ENCODE measurements at regions not wholly inside any gene's neighbourhood (a gene's known extent, or its start where the extent isn't known, plus 50 kb on each side); places are given as distances from the start of the nearest gene placed in this dataset.
A peak's percentile ranks its signal among the peaks of the same experiment; 100 is the strongest.

GRCh38 chr13:44299152-44299943 is 74.3 kb upstream of the SERP2 start:
- DNase-seq, result no peak
- peaks cover 0 to 8% (median 5%) of the 10 kb centered on the region in 3 donors for H3K4me1 ChIP-seq (ENCODE audit: control insufficient read depth in 2 of 3, insufficient read depth in 2 of 3, low read depth in 1 of 3, low read length in 3 of 3)
- no peak for TF ChIP-seq CTCF (IDR thresholded peaks at IDR 0.05; ENCODE audit: borderline replicate concordance, extremely low read depth, insufficient read depth)
- intact Hi-C loops (cut with DNase I), result no loop called here
- H3K9ac ChIP-seq (ENCODE audit: low read length in 3 of 3), result no peak overlapping the region
- no peaks in the 10 kb centered on the region for H3K27me3 ChIP-seq (ENCODE audit: control insufficient read depth, insufficient read depth, low read length)
- no peaks in the 10 kb centered on the region for H3K9me3 ChIP-seq (ENCODE audit: control insufficient read depth in 2 of 3, insufficient read depth in 1 of 3, low read length in 3 of 3)
- FAIRE-seq, result no peak
- no peaks in the 10 kb centered on the region for H3K36me3 ChIP-seq (ENCODE audit: control insufficient read depth in 2 of 3, insufficient read depth in 3 of 3, low read length in 3 of 3)
- no peak overlapping the region for H3K27ac ChIP-seq (ENCODE audit: low read depth in 2 of 2, low read length in 2 of 2)
- no peak overlapping the region for H3K4me3 ChIP-seq (ENCODE audit: low read length in 3 of 3)

GRCh38 chr13:44300895-44301638 is 72.6 kb upstream of the SERP2 start:
- no peak for TF ChIP-seq CTCF (IDR thresholded peaks at IDR 0.05; ENCODE audit: borderline replicate concordance, extremely low read depth, insufficient read depth)
- FAIRE-seq (no peak), DNase-seq (peak in 3 of 5 donors; percentile 62 to 87 (median 82))
- H3K27ac ChIP-seq (ENCODE audit: low read depth in 2 of 2, low read length in 2 of 2), result peak overlapping the region; percentile 40 to 82
- H3K4me1 ChIP-seq (ENCODE audit: control insufficient read depth in 2 of 3, insufficient read depth in 2 of 3, low read depth in 1 of 3, low read length in 3 of 3), result peaks cover 5 to 8% (median 5%) of the 10 kb centered on the region in 3 donors
- H3K27me3 ChIP-seq (ENCODE audit: control insufficient read depth, insufficient read depth, low read length), result no peaks in the 10 kb centered on the region
- no peak overlapping the region for H3K9ac ChIP-seq (ENCODE audit: low read length in 3 of 3)
- H3K9me3 ChIP-seq (ENCODE audit: control insufficient read depth in 2 of 3, insufficient read depth in 1 of 3, low read length in 3 of 3), result no peaks in the 10 kb centered on the region
- H3K4me3 ChIP-seq (ENCODE audit: low read length in 3 of 3), result no peak overlapping the region
- no peaks in the 10 kb centered on the region for H3K36me3 ChIP-seq (ENCODE audit: control insufficient read depth in 2 of 3, insufficient read depth in 3 of 3, low read length in 3 of 3)
- intact Hi-C loops (cut with DNase I), result no loop called here

- Histone ChIP-seq H3K9ac (ENCODE audit: low read length in 3 of 3) (peak overlapping the region in 1 of 3 donors; percentile 30), H3K36me3 (ENCODE audit: control insufficient read depth in 2 of 3, insufficient read depth in 3 of 3, low read length in 3 of 3) (no peaks in the 10 kb centered on the region), H3K9me3 (ENCODE audit: control insufficient read depth in 2 of 3, insufficient read depth in 1 of 3, low read length in 3 of 3) (no peaks in the 10 kb centered on the region), H3K4me3 (ENCODE audit: low read length in 3 of 3) (no peak overlapping the region), H3K27me3 (ENCODE audit: control insufficient read depth, insufficient read depth, low read length) (no peaks in the 10 kb centered on the region), H3K4me1 (ENCODE audit: control insufficient read depth in 2 of 3, insufficient read depth in 2 of 3, low read depth in 1 of 3, low read length in 3 of 3) (peaks cover 5 to 8% (median 8%) of the 10 kb centered on the region in 3 donors), H3K27ac (ENCODE audit: low read depth in 2 of 2, low read length in 2 of 2) (peak overlapping the region; percentile 0 to 82)
- intact Hi-C loops (cut with DNase I), result no loop called here
- DNase-seq, result no peak
- no peak for TF ChIP-seq CTCF (IDR thresholded peaks at IDR 0.05; ENCODE audit: borderline replicate concordance, extremely low read depth, insufficient read depth)
- no peak for FAIRE-seq
Observed at GRCh38 chr13:44301639-44302015, 72.0 kb upstream of the SERP2 start.

Measured in kidney (tissue), 13 donors.